GM23248 (cell line): ENCODE measurements at regions not wholly inside any gene's neighbourhood (a gene's known extent, or its start where the extent isn't known, plus 50 kb on each side); places are given as distances from the start of the nearest gene placed in this dataset.
A peak's percentile ranks its signal among the peaks of the same experiment; 100 is the strongest.

ENCODE experiments used
- DNase-seq: peaks from one replicate; pipeline ENCODE4 v3.0.0-alpha.2; 2015
- H2AFZ ChIP-seq: fragments of 200-600 bp; sonication (generic); 2 replicates; pipeline ENCODE4 v1.6.1; 2016; ENCODE audit warnings: antibody characterized with exemption
- H3F3A ChIP-seq: fragments of 200-600 bp; sonication (generic); 2 replicates; pipeline ENCODE4 v1.6.1; 2016; ENCODE audit warnings: mild to moderate bottlenecking, antibody characterized with exemption, mixed run types; ENCODE audit not compliant: insufficient read depth
- H3K27ac ChIP-seq: fragments of 200-600 bp; sonication (generic); 2 replicates; pipeline ENCODE4 v1.5.1; 2016; ENCODE audit warnings: mild to moderate bottlenecking
- H3K27me3 ChIP-seq: fragments of 200-600 bp; sonication (generic); replicated peaks from 2 replicates; pipeline ENCODE4 v1.6.1; 2016; ENCODE audit warnings: mild to moderate bottlenecking; ENCODE audit not compliant: insufficient read depth
- H3K36me3 ChIP-seq: fragments of 200-600 bp; sonication (generic); 2 replicates; pipeline ENCODE4 v1.6.1; 2016; ENCODE audit warnings: low read depth, mild to moderate bottlenecking
- H3K4me1 ChIP-seq: fragments of 200-600 bp; sonication (generic); 2 replicates; pipeline ENCODE4 v1.6.1; 2016; ENCODE audit warnings: mild to moderate bottlenecking; ENCODE audit not compliant: insufficient read depth
- H3K4me2 ChIP-seq: fragments of 200-600 bp; sonication (generic); one replicate; pipeline ENCODE4 v1.6.1; 2016; ENCODE audit warnings: mild to moderate bottlenecking; ENCODE audit not compliant: unreplicated experiment
- H3K4me3 ChIP-seq: fragments of 200-600 bp; sonication (generic); 2 replicates; pipeline ENCODE4 v1.5.1; 2016; ENCODE audit warnings: mild to moderate bottlenecking
- H3K79me2 ChIP-seq: fragments of 200-600 bp; sonication (generic); 2 replicates; pipeline ENCODE4 v1.6.1; 2016; ENCODE audit warnings: mild to moderate bottlenecking; ENCODE audit not compliant: insufficient read depth
- H3K9ac ChIP-seq: fragments of 200-600 bp; sonication (generic); 2 replicates; pipeline ENCODE4 v1.6.1; 2016; ENCODE audit warnings: mild to moderate bottlenecking
- H3K9me2 ChIP-seq: fragments of 200-600 bp; sonication (generic); 2 replicates; pipeline ENCODE4 v1.6.1; 2016; ENCODE audit warnings: mixed run types, mild to moderate bottlenecking, moderate library complexity; ENCODE audit not compliant: insufficient read depth
- H3K9me3 ChIP-seq: fragments of 200-600 bp; sonication (generic); one replicate; pipeline ENCODE4 v1.6.1; 2017; ENCODE audit warnings: low read depth
- H4K20me1 ChIP-seq: fragments of 200-600 bp; sonication (generic); 2 replicates; pipeline ENCODE4 v1.6.0; 2016; ENCODE audit not compliant: insufficient read depth
- EZH2 ChIP-seq: fragments of 200-600 bp; sonication (generic); IDR thresholded peaks from 2 replicates; pipeline ENCODE4 v1.6.1; 2018; ENCODE audit warnings: antibody characterized with exemption, mild to moderate bottlenecking; ENCODE audit not compliant: insufficient read depth, poor library complexity, severe bottlenecking
- EZH2phosphoT487 ChIP-seq: fragments of 200-600 bp; sonication (generic); IDR thresholded peaks from 2 replicates; pipeline ENCODE4 v1.6.1; 2018; ENCODE audit warnings: antibody characterized with exemption, moderate library complexity, mild to moderate bottlenecking, low read depth; ENCODE audit not compliant: insufficient read depth
- WGBS, 2 experiments: methylation state at CpG; one replicate each; pipeline ENCODE4 v1.1.6; 2015 to 2017; ENCODE audit warnings: low lambda C conversion rate in 2 of 2, low coverage in 1 of 2; ENCODE audit errors: missing lambda C conversion rate in 2 of 2; 5-methylcytosine and 5-hydroxymethylcytosine counted together
- in situ Hi-C: fragments of 300-500 bp; cut with MboI; formaldehyde crosslinking; loops from 2 replicates; pipeline ENCODE4 v1.15.0; 2020

- Histone ChIP-seq H3K4me2 (no peak overlapping the region), H3K4me1 (no peaks in the 10 kb centered on the region), H4K20me1 (no peaks in the 10 kb centered on the region), H3K27ac (no peak overlapping the region), H3F3A (no peaks in the 10 kb centered on the region), H3K9me3 (no peaks in the 10 kb centered on the region), H3K9me2 (no peaks in the 10 kb centered on the region), H3K27me3 (no peaks in the 10 kb centered on the region), H3K9ac (no peak overlapping the region), H2AFZ (no peak overlapping the region), H3K4me3 (no peak overlapping the region), H3K79me2 (no peaks in the 10 kb centered on the region), H3K36me3 (no peaks in the 10 kb centered on the region)
- 15 to 20% methylated on average over 3 of the region's 3 CpGs for WGBS, 2 experiments
- no peak for DNase-seq
- in situ Hi-C loops, result no loop called here
- TF ChIP-seq EZH2phosphoT487 (no peak), EZH2 (no peak)
Measured at GRCh38 chr1:106515375-106515774, 541.1 kb upstream of the PRMT6 start.

GRCh38 chr1:106517224-106517623, 539.2 kb upstream of the PRMT6 start:
- Histone ChIP-seq H3K9me3 (no peaks in the 10 kb centered on the region), H3K4me1 (no peaks in the 10 kb centered on the region), H3K79me2 (no peaks in the 10 kb centered on the region), H3K4me3 (no peak overlapping the region), H2AFZ (no peak overlapping the region), H3K27me3 (no peaks in the 10 kb centered on the region), H3K4me2 (no peak overlapping the region), H3K27ac (no peak overlapping the region), H3K9ac (no peak overlapping the region), H3K9me2 (no peaks in the 10 kb centered on the region), H4K20me1 (no peaks in the 10 kb centered on the region), H3K36me3 (no peaks in the 10 kb centered on the region), H3F3A (no peaks in the 10 kb centered on the region)
- DNase-seq, result no peak
- TF ChIP-seq EZH2phosphoT487 (no peak), EZH2 (no peak)
- WGBS, 2 experiments, result 46 to 55% methylated on average over 3 of the region's 3 CpGs
- in situ Hi-C loops, result no loop called here

- 42 to 51% methylated on average over 6 of the region's 6 CpGs for WGBS, 2 experiments
- Histone ChIP-seq H3K27me3 (no peaks in the 10 kb centered on the region), H3K4me2 (no peak overlapping the region), H2AFZ (no peak overlapping the region), H4K20me1 (no peaks in the 10 kb centered on the region), H3K9me2 (no peaks in the 10 kb centered on the region), H3K36me3 (no peaks in the 10 kb centered on the region), H3K27ac (no peak overlapping the region), H3K4me1 (peaks cover 19% of the 10 kb centered on the region), H3K79me2 (no peaks in the 10 kb centered on the region), H3K9ac (no peak overlapping the region), H3K4me3 (no peak overlapping the region), H3K9me3 (no peaks in the 10 kb centered on the region), H3F3A (peaks cover 14% of the 10 kb centered on the region)
- no peak for DNase-seq
- TF ChIP-seq EZH2 (no peak), EZH2phosphoT487 (no peak)
- in situ Hi-C loops, result no loop called here
Measured at GRCh38 chr1:106523497-106523896, 533.0 kb upstream of the PRMT6 start.

- no peaks in the 10 kb centered on the region for H3K9me3 ChIP-seq
- H3K36me3 ChIP-seq, result no peaks in the 10 kb centered on the region
- in situ Hi-C loops, result no loop called here
- TF ChIP-seq EZH2phosphoT487 (no peak), EZH2 (no peak)
- H2AFZ ChIP-seq, result no peak overlapping the region
- H4K20me1 ChIP-seq, result no peaks in the 10 kb centered on the region
- WGBS, 2 experiments, result 53 to 59% methylated on average over 3 of the region's 3 CpGs
- H3K9me2 ChIP-seq, result no peaks in the 10 kb centered on the region
- H3K27ac ChIP-seq, result no peak overlapping the region
- H3K4me3 ChIP-seq, result no peak overlapping the region
- H3K27me3 ChIP-seq, result no peaks in the 10 kb centered on the region
- H3K4me1 ChIP-seq, result peaks cover 19% of the 10 kb centered on the region
- no peak overlapping the region for H3K4me2 ChIP-seq
- no peak overlapping the region for H3K9ac ChIP-seq
- no peaks in the 10 kb centered on the region for H3K79me2 ChIP-seq
- peaks cover 14% of the 10 kb centered on the region for H3F3A ChIP-seq
- DNase-seq, result no peak
Measured at GRCh38 chr1:106524631-106525030, 531.8 kb upstream of the PRMT6 start.

DNA sequence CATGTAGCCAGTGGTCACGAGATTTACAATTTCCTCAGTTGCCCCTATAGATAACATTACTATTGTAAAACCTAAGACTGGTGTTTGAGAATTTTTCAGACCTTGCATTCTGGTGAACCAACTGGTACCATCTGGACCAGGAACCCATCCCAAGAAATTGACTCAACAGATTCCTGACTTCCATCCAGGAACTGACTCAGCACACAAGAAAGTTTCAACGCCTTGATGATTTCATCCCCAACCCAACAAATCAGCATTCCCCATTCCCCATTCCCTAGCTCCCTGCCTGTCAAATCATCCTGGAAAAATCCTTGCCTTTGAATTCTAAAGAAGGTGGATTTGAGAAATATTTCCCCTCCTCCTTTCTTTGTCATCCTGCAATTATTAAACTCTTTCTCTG, 529.8 kb upstream of the PRMT6 start:
- Histone ChIP-seq H3K79me2 (no peaks in the 10 kb centered on the region), H3K27me3 (no peaks in the 10 kb centered on the region), H3K4me2 (peak overlapping the region; percentile 53), H3K9me3 (no peaks in the 10 kb centered on the region), H3K27ac (peak overlapping the region; percentile 44), H3F3A (peaks cover 14% of the 10 kb centered on the region), H3K4me1 (peaks cover 19% of the 10 kb centered on the region), H2AFZ (peak overlapping the region; percentile 70; the same call in 1 of the 2 replicates), H3K4me3 (peak overlapping the region; percentile 20; the same call in 1 of the 2 replicates), H4K20me1 (no peaks in the 10 kb centered on the region), H3K36me3 (no peaks in the 10 kb centered on the region), H3K9me2 (no peaks in the 10 kb centered on the region), H3K9ac (0 out of 2 replicates have a peak overlapping the region, but pooled peaks have one; percentile 3)
- TF ChIP-seq EZH2 (no peak), EZH2phosphoT487 (no peak)
- in situ Hi-C loops, result no loop called here
- 15 to 20% methylated on average over 2 of the region's 2 CpGs for whole genome bisulfite sequencing, 2 experiments
- peak; percentile 89 for DNase-seq
